Upper lobe of right lung (tissue), 1 donor: ENCODE measurements at regions not wholly inside any gene's neighbourhood (a gene's known extent, or its start where the extent isn't known, plus 50 kb on each side); places are given as distances from the start of the nearest gene placed in this dataset.
"Not testable (repeated sequence)": the region's sequence is repeated elsewhere in the genome, so short reads cannot be mapped to it uniquely, and the experiment has no call there.

Experiments
- ATAC-seq: fragments of 200-7000 bp; cut with Tn5 transposase; one replicate; pipeline ENCODE4 v1.9.1; 2020; ENCODE audit warnings: mild to moderate bottlenecking, moderate library complexity
- DNase-seq: peaks from one replicate; pipeline ENCODE4 v3.0.0-alpha.2; 2020
- H3K27ac ChIP-seq: fragments of 200-600 bp; one replicate; pipeline ENCODE4 v1.8.0; 2022
- H3K27me3 ChIP-seq: fragments of 200-600 bp; one replicate; pipeline ENCODE4 v1.8.0; 2022; ENCODE audit warnings: mild to moderate bottlenecking
- H3K36me3 ChIP-seq: fragments of 200-600 bp; one replicate; pipeline ENCODE4 v1.8.0; 2022
- H3K4me1 ChIP-seq: fragments of 200-600 bp; one replicate; pipeline ENCODE4 v1.8.0; 2022
- H3K4me3 ChIP-seq: fragments of 200-600 bp; one replicate; pipeline ENCODE4 v1.8.0; 2022; ENCODE audit warnings: mild to moderate bottlenecking
- H3K9me3 ChIP-seq: fragments of 200-600 bp; one replicate; pipeline ENCODE4 v1.8.0; 2022
- CTCF ChIP-seq: fragments of 200-600 bp; IDR thresholded peaks from one replicate; pipeline ENCODE4 v1.8.0; 2022; ENCODE audit warnings: antibody characterized with exemption
- intact Hi-C: fragments of 100-400 bp; cut with DNase I; formaldehyde crosslinking; loops from one replicate; pipeline ENCODE4 v1.11.0; 2022
- donor health status: DM: no; HTN: yes; CAD: no; lungs with severe emphysema.

GRCh38 chr12:90809940-90810339 is 145.0 kb downstream of the CCER1 start:
- no peaks in the 10 kb centered on the region for H3K36me3 ChIP-seq
- H3K27ac ChIP-seq, result no peak overlapping the region
- H3K27me3 ChIP-seq, result no peaks in the 10 kb centered on the region
- TF ChIP-seq CTCF, result no peak
- DNase-seq (no peak), ATAC-seq (no peak)
- H3K4me1 ChIP-seq, result no peaks in the 10 kb centered on the region
- H3K4me3 ChIP-seq, result no peak overlapping the region
- no peaks in the 10 kb centered on the region for H3K9me3 ChIP-seq
- intact Hi-C loops, result no loop called here

- no peak for DNase-seq
- Histone ChIP-seq H3K9me3 (no peaks in the 10 kb centered on the region), H3K27ac (no peak overlapping the region), H3K27me3 (no peaks in the 10 kb centered on the region), H3K36me3 (no peaks in the 10 kb centered on the region), H3K4me3 (no peak overlapping the region), H3K4me1 (no peaks in the 10 kb centered on the region)
- intact Hi-C loops, result no loop called here
- no peak for TF ChIP-seq CTCF
- no peak for ATAC-seq
These were observed 146.4 kb downstream of the CCER1 start for GRCh38 chr12:90808568-90808967.

- no peak overlapping the region for H3K4me3 ChIP-seq
- no peak for ATAC-seq
- intact Hi-C loops, result no loop called here
- no peak for DNase-seq
- H3K36me3 ChIP-seq, result no peaks in the 10 kb centered on the region
- no peak overlapping the region for H3K27ac ChIP-seq
- no peaks in the 10 kb centered on the region for H3K27me3 ChIP-seq
- no peaks in the 10 kb centered on the region for H3K9me3 ChIP-seq
- H3K4me1 ChIP-seq, result no peaks in the 10 kb centered on the region
- no peak for TF ChIP-seq CTCF
These were observed 152.2 kb downstream of the CCER1 start for GRCh38 chr12:90802727-90803126.

DNA sequence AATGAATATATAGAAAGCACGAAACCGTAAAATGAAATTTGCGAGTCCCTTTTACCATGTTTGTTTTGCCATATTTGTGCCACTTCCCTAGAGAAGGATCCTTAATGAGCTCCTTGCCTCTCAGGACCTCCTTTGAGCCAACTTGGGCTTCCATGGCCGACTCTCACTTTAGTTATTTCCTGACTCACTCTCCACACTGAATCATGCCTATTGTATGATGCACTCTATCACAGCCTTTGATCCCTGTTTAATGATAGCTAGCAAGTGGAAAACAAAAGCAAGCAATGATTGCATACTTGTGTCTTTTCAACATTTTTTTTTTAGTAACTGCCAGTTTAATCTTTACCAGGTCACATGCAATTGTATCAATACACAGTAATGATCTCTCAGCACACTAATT is 153.2 kb downstream of the CCER1 start:
- Histone ChIP-seq H3K27me3 (no peaks in the 10 kb centered on the region), H3K4me1 (no peaks in the 10 kb centered on the region), H3K36me3 (no peaks in the 10 kb centered on the region), H3K9me3 (no peaks in the 10 kb centered on the region), H3K4me3 (no peak overlapping the region), H3K27ac (no peak overlapping the region)
- ATAC-seq (no peak), DNase-seq (no peak)
- intact Hi-C loops, result no loop called here
- TF ChIP-seq CTCF, result no peak

- no peaks in the 10 kb centered on the region for H3K36me3 ChIP-seq
- no peaks in the 10 kb centered on the region for H3K4me1 ChIP-seq
- no peaks in the 10 kb centered on the region for H3K9me3 ChIP-seq
- H3K4me3 ChIP-seq, result no peak overlapping the region
- H3K27me3 ChIP-seq, result no peaks in the 10 kb centered on the region
- ATAC-seq (no peak), DNase-seq (no peak)
- no peak for TF ChIP-seq CTCF
- intact Hi-C loops, result no loop called here
- H3K27ac ChIP-seq, result no peak overlapping the region
These were observed 160.8 kb downstream of the CCER1 start for GRCh38 chr12:90794212-90794611.

DNA sequence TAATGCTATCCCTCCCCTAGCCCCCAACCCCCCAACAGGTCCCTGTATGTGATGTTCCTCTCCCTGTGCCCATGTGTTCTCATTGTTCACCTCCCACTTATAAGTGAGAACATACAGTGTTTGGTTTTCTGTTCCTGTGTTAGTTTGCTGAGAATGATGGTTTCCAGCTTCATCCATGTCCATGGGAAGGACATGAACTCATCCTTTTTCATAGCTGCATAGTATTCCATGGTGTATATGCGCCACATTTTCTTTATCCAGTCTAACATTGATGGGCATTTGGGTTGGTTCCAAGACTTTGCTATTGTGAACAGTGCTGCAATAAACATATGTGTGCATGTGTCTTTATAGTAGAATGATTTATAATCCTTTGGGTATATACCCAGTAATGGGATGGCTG is 162.3 kb downstream of the CCER1 start:
- DNase-seq, H3K4me1 ChIP-seq, H3K4me3 ChIP-seq, intact Hi-C loops, ATAC-seq, H3K36me3 ChIP-seq, H3K27ac ChIP-seq, H3K27me3 ChIP-seq, H3K9me3 ChIP-seq: not testable (repeated sequence)
